IPS-18a (cell line): ENCODE measurements at regions not wholly inside any gene's neighbourhood (a gene's known extent, or its start where the extent isn't known, plus 50 kb on each side); places are given as distances from the start of the nearest gene placed in this dataset.

Experiments used
- H3K27ac ChIP-seq: one replicate; pipeline ENCODE4 v1.5.1; 2013; ENCODE audit warnings: low read length
- H3K27me3 ChIP-seq: one replicate; pipeline ENCODE4 v1.6.1; 2013; ENCODE audit warnings: mild to moderate bottlenecking, low read length; ENCODE audit not compliant: control insufficient read depth, insufficient read depth
- H3K36me3 ChIP-seq: one replicate; pipeline ENCODE4 v1.6.1; 2013; ENCODE audit warnings: low read depth, low read length; ENCODE audit not compliant: control insufficient read depth
- H3K4me1 ChIP-seq: one replicate; pipeline ENCODE4 v1.6.1; 2013; ENCODE audit warnings: low read depth, low read length; ENCODE audit not compliant: control insufficient read depth
- H3K4me3 ChIP-seq: one replicate; pipeline ENCODE4 v1.5.1; 2013; ENCODE audit warnings: low read length
- H3K9ac ChIP-seq: one replicate; pipeline ENCODE4 v1.6.1; 2013; ENCODE audit warnings: mild to moderate bottlenecking, low read length, moderate library complexity
- H3K9me3 ChIP-seq: one replicate; pipeline ENCODE4 v1.6.1; 2013; ENCODE audit warnings: low read depth, low read length; ENCODE audit not compliant: control insufficient read depth

GRCh38 chr2:104452558-104452957 lies 401.4 kb upstream of the POU3F3 start:
- Histone ChIP-seq H3K4me1 (peaks cover 3% of the 10 kb centered on the region), H3K4me3 (no peak overlapping the region), H3K36me3 (no peaks in the 10 kb centered on the region), H3K9me3 (no peaks in the 10 kb centered on the region), H3K27ac (no peak overlapping the region), H3K27me3 (no peaks in the 10 kb centered on the region), H3K9ac (no peak overlapping the region)

- Histone ChIP-seq H3K27ac (no peak overlapping the region), H3K9ac (no peak overlapping the region), H3K4me3 (no peak overlapping the region), H3K4me1 (no peaks in the 10 kb centered on the region), H3K27me3 (no peaks in the 10 kb centered on the region), H3K36me3 (no peaks in the 10 kb centered on the region), H3K9me3 (no peaks in the 10 kb centered on the region)
Observed at GRCh38 chr2:104462731-104463130, 391.2 kb upstream of the POU3F3 start.

- Histone ChIP-seq H3K36me3 (no peaks in the 10 kb centered on the region), H3K4me3 (no peak overlapping the region), H3K27me3 (no peaks in the 10 kb centered on the region), H3K27ac (no peak overlapping the region), H3K9me3 (no peaks in the 10 kb centered on the region), H3K9ac (no peak overlapping the region), H3K4me1 (peaks cover 15% of the 10 kb centered on the region)
Observed at GRCh38 chr2:104465981-104466380, 387.9 kb upstream of the POU3F3 start.

GRCh38 chr2:104468846-104469245 lies 385.1 kb upstream of the POU3F3 start:
- Histone ChIP-seq H3K9ac (no peak overlapping the region), H3K4me3 (no peak overlapping the region), H3K4me1 (peaks cover 27% of the 10 kb centered on the region), H3K27ac (no peak overlapping the region), H3K27me3 (no peaks in the 10 kb centered on the region), H3K9me3 (no peaks in the 10 kb centered on the region), H3K36me3 (no peaks in the 10 kb centered on the region)

GRCh38 chr2:104472076-104472475 lies 381.8 kb upstream of the POU3F3 start:
- H3K4me1 ChIP-seq: peaks cover 27% of the 10 kb centered on the region
- H3K36me3 ChIP-seq: no peaks in the 10 kb centered on the region
- H3K4me3 ChIP-seq: no peak overlapping the region
- no peak overlapping the region for H3K9ac ChIP-seq
- H3K9me3 ChIP-seq: no peaks in the 10 kb centered on the region
- H3K27ac ChIP-seq: no peak overlapping the region
- H3K27me3 ChIP-seq: no peaks in the 10 kb centered on the region

- H3K9ac ChIP-seq: no peak overlapping the region
- peaks cover 27% of the 10 kb centered on the region for H3K4me1 ChIP-seq
- no peaks in the 10 kb centered on the region for H3K27me3 ChIP-seq
- H3K36me3 ChIP-seq: no peaks in the 10 kb centered on the region
- no peak overlapping the region for H3K4me3 ChIP-seq
- H3K9me3 ChIP-seq: no peaks in the 10 kb centered on the region
- no peak overlapping the region for H3K27ac ChIP-seq
Observed at GRCh38 chr2:104473546-104473945, 380.4 kb upstream of the POU3F3 start.

- Histone ChIP-seq H3K9me3 (no peaks in the 10 kb centered on the region), H3K27me3 (no peaks in the 10 kb centered on the region), H3K4me1 (peaks cover 18% of the 10 kb centered on the region), H3K36me3 (no peaks in the 10 kb centered on the region), H3K9ac (no peak overlapping the region), H3K27ac (no peak overlapping the region), H3K4me3 (no peak overlapping the region)
Observed at GRCh38 chr2:104474716-104475115, 379.2 kb upstream of the POU3F3 start.

GRCh38 chr2:104476075-104476474 lies 377.8 kb upstream of the POU3F3 start:
- H3K9ac ChIP-seq: no peak overlapping the region
- no peaks in the 10 kb centered on the region for H3K36me3 ChIP-seq
- no peaks in the 10 kb centered on the region for H3K9me3 ChIP-seq
- peaks cover 12% of the 10 kb centered on the region for H3K4me1 ChIP-seq
- no peak overlapping the region for H3K4me3 ChIP-seq
- H3K27ac ChIP-seq: no peak overlapping the region
- no peaks in the 10 kb centered on the region for H3K27me3 ChIP-seq

GRCh38 chr2:104476563-104476988 lies 377.3 kb upstream of the POU3F3 start:
- Histone ChIP-seq H3K27ac (no peak overlapping the region), H3K9me3 (no peaks in the 10 kb centered on the region), H3K27me3 (no peaks in the 10 kb centered on the region), H3K36me3 (no peaks in the 10 kb centered on the region), H3K4me3 (no peak overlapping the region), H3K9ac (no peak overlapping the region), H3K4me1 (peaks cover 12% of the 10 kb centered on the region)

- H3K9me3 ChIP-seq: no peaks in the 10 kb centered on the region
- H3K27me3 ChIP-seq: no peaks in the 10 kb centered on the region
- no peak overlapping the region for H3K4me3 ChIP-seq
- no peak overlapping the region for H3K9ac ChIP-seq
- no peaks in the 10 kb centered on the region for H3K4me1 ChIP-seq
- no peaks in the 10 kb centered on the region for H3K36me3 ChIP-seq
- no peak overlapping the region for H3K27ac ChIP-seq
Observed at GRCh38 chr2:104481341-104481740, 372.6 kb upstream of the POU3F3 start.

GRCh38 chr2:104487366-104487765 lies 366.5 kb upstream of the POU3F3 start:
- Histone ChIP-seq H3K4me3 (no peak overlapping the region), H3K9ac (no peak overlapping the region), H3K27ac (no peak overlapping the region), H3K9me3 (no peaks in the 10 kb centered on the region), H3K27me3 (no peaks in the 10 kb centered on the region), H3K36me3 (no peaks in the 10 kb centered on the region), H3K4me1 (no peaks in the 10 kb centered on the region)

GRCh38 chr2:104493698-104494097 lies 360.2 kb upstream of the POU3F3 start:
- Histone ChIP-seq H3K36me3 (no peaks in the 10 kb centered on the region), H3K4me1 (no peaks in the 10 kb centered on the region), H3K9me3 (no peaks in the 10 kb centered on the region), H3K27me3 (no peaks in the 10 kb centered on the region), H3K9ac (no peak overlapping the region), H3K27ac (no peak overlapping the region), H3K4me3 (no peak overlapping the region)
